ENCODE measurements at regions not wholly inside any gene's neighbourhood (a gene's known extent, or its start where the extent isn't known, plus 50 kb on each side); places are given as distances from the start of the nearest gene placed in this dataset.

- peaks cover 5% of the 10 kb centered on the region for H3K9me3 ChIP-seq (ENCODE audit: control insufficient read depth, insufficient read depth, low read length)
- no peak for TF ChIP-seq CTCF (IDR thresholded peaks at IDR 0.05)
- Mint-ChIP-seq H3K27ac (no peak overlapping the region), H3K9me3 (no peaks in the 10 kb centered on the region), H3K4me3 (no peak overlapping the region), H3K36me3 (no peaks in the 10 kb centered on the region), H3K27me3 (ENCODE audit: low read depth in 2 of 2) (peaks cover 8 to 59% of the 10 kb centered on the region in 2 donors), H3K4me1 (no peaks in the 10 kb centered on the region)
- no peak for DNase-seq
- H3K27me3 ChIP-seq (ENCODE audit: control insufficient read depth, insufficient read depth, low read length): peaks cover 1% of the 10 kb centered on the region
- no peak overlapping the region for H3K4me3 ChIP-seq (ENCODE audit: low read length)
- ATAC-seq: no peak
- no peaks in the 10 kb centered on the region for H3K4me1 ChIP-seq (ENCODE audit: control insufficient read depth, insufficient read depth, low read length)
- WGBS (ENCODE audit: insufficient coverage): 80% methylated on average over 5 of the region's 5 CpGs
- no peak overlapping the region for H3K27ac ChIP-seq (ENCODE audit: low read length)
- H3K36me3 ChIP-seq (ENCODE audit: control insufficient read depth, insufficient read depth, low read length): no peaks in the 10 kb centered on the region
- intact Hi-C loops (cut with micrococcal nuclease): no loop called here
Observed at GRCh38 chr12:46089414-46090162, 99.2 kb upstream of the SCAF11 start.

- no peak for ATAC-seq
- no peak for TF ChIP-seq CTCF (IDR thresholded peaks at IDR 0.05)
- Histone ChIP-seq H3K27me3 (ENCODE audit: control insufficient read depth, insufficient read depth, low read length) (no peaks in the 10 kb centered on the region), H3K4me3 (ENCODE audit: low read length) (no peak overlapping the region), H3K4me1 (ENCODE audit: control insufficient read depth, insufficient read depth, low read length) (no peaks in the 10 kb centered on the region), H3K9me3 (ENCODE audit: control insufficient read depth, insufficient read depth, low read length) (peaks cover 10% of the 10 kb centered on the region), H3K27ac (ENCODE audit: low read length) (no peak overlapping the region), H3K36me3 (ENCODE audit: control insufficient read depth, insufficient read depth, low read length) (no peaks in the 10 kb centered on the region)
- DNase-seq: no peak
- H3K9me3 Mint-ChIP-seq: no peaks in the 10 kb centered on the region
- H3K36me3 Mint-ChIP-seq: no peaks in the 10 kb centered on the region
- H3K4me3 Mint-ChIP-seq: no peak overlapping the region
- 92% methylated on average over 1 of the region's 1 CpG for WGBS (ENCODE audit: insufficient coverage)
- H3K4me1 Mint-ChIP-seq: no peaks in the 10 kb centered on the region
- H3K27me3 Mint-ChIP-seq (ENCODE audit: low read depth in 2 of 2): peaks cover 8 to 59% of the 10 kb centered on the region in 2 donors
- no peak overlapping the region for H3K27ac Mint-ChIP-seq
- intact Hi-C loops (cut with micrococcal nuclease): no loop called here
Observed at GRCh38 chr12:46087916-46088439, 97.6 kb upstream of the SCAF11 start.

- no peak overlapping the region for H3K27ac ChIP-seq (ENCODE audit: low read length)
- Mint-ChIP-seq H3K9me3 (no peaks in the 10 kb centered on the region), H3K27me3 (ENCODE audit: low read depth in 2 of 2) (peaks cover 3 to 47% of the 10 kb centered on the region in 2 donors), H3K4me3 (no peak overlapping the region), H3K4me1 (no peaks in the 10 kb centered on the region), H3K27ac (no peak overlapping the region), H3K36me3 (no peaks in the 10 kb centered on the region)
- WGBS (ENCODE audit: insufficient coverage): 83% methylated on average over 6 of the region's 7 CpGs
- no peaks in the 10 kb centered on the region for H3K36me3 ChIP-seq (ENCODE audit: control insufficient read depth, insufficient read depth, low read length)
- H3K4me1 ChIP-seq (ENCODE audit: control insufficient read depth, insufficient read depth, low read length): no peaks in the 10 kb centered on the region
- DNase-seq (no peak), ATAC-seq (no peak)
- no peaks in the 10 kb centered on the region for H3K27me3 ChIP-seq (ENCODE audit: control insufficient read depth, insufficient read depth, low read length)
- TF ChIP-seq CTCF (IDR thresholded peaks at IDR 0.05): no peak
- intact Hi-C loops (cut with micrococcal nuclease): no loop called here
- no peak overlapping the region for H3K4me3 ChIP-seq (ENCODE audit: low read length)
- peaks cover 5% of the 10 kb centered on the region for H3K9me3 ChIP-seq (ENCODE audit: control insufficient read depth, insufficient read depth, low read length)
Observed at GRCh38 chr12:46084666-46085631, 94.6 kb upstream of the SCAF11 start.
